HUES48 (cell line): ENCODE measurements at regions not wholly inside any gene's neighbourhood (a gene's known extent, or its start where the extent isn't known, plus 50 kb on each side); places are given as distances from the start of the nearest gene placed in this dataset.

ENCODE experiments used
- H3K27ac ChIP-seq: one replicate; pipeline ENCODE4 v1.7.0; 2013; ENCODE audit warnings: low read depth, low read length, inconsistent platforms
- H3K27me3 ChIP-seq: 2 replicates; pipeline ENCODE4 v1.6.1; 2013; ENCODE audit warnings: mild to moderate bottlenecking, low read length; ENCODE audit not compliant: control insufficient read depth, insufficient read depth
- H3K36me3 ChIP-seq: 2 replicates; pipeline ENCODE4 v1.6.1; 2013; ENCODE audit warnings: low read length; ENCODE audit not compliant: control insufficient read depth, insufficient read depth
- H3K4me1 ChIP-seq: 2 replicates; pipeline ENCODE4 v1.6.1; 2013; ENCODE audit warnings: mild to moderate bottlenecking, low read length; ENCODE audit not compliant: control insufficient read depth, insufficient read depth
- H3K4me3 ChIP-seq: 2 replicates; pipeline ENCODE4 v1.5.1; 2013; ENCODE audit warnings: mild to moderate bottlenecking, low read depth, low read length
- H3K9ac ChIP-seq: 2 replicates; pipeline ENCODE4 v1.6.1; 2013; ENCODE audit warnings: mild to moderate bottlenecking, low read depth, low read length, moderate library complexity
- H3K9me3 ChIP-seq: 2 replicates; pipeline ENCODE4 v1.6.1; 2013; ENCODE audit warnings: low read length; ENCODE audit not compliant: control insufficient read depth, insufficient read depth

- Histone ChIP-seq H3K27ac (no peak overlapping the region), H3K4me3 (no peak overlapping the region), H3K27me3 (no peaks in the 10 kb centered on the region), H3K9me3 (no peaks in the 10 kb centered on the region), H3K36me3 (no peaks in the 10 kb centered on the region), H3K9ac (no peak overlapping the region), H3K4me1 (0 out of 2 replicates have a peak, but pooled peaks cover 3% of the 10 kb centered on the region)
Measured at GRCh38 chr12:90246688-90247087, 538.0 kb upstream of the ATP2B1 start.

DNA sequence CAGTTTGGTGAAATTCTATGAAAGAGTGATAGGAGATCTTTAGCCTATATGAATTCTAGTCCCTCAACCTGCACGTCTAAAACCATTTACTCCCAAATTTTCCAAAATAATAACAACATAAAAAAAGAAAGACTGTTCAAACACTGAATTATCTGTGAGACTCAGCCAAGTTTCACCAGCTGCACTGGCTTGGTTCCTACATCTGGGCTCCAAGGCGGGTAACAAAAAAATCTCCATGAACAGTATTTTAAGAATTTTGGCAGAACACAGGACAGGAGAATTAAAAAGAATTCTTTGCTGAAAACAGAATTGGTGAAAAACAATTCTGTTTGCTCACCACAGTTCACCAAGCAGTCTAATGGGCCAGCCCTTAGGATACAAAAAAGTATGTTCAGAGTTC is 536.8 kb upstream of the ATP2B1 start:
- no peak overlapping the region for H3K9ac ChIP-seq
- H3K4me3 ChIP-seq, result no peak overlapping the region
- no peaks in the 10 kb centered on the region for H3K36me3 ChIP-seq
- H3K27me3 ChIP-seq, result no peaks in the 10 kb centered on the region
- 0 out of 2 replicates have a peak, but pooled peaks cover 3% of the 10 kb centered on the region for H3K4me1 ChIP-seq
- H3K27ac ChIP-seq, result no peak overlapping the region
- H3K9me3 ChIP-seq, result no peaks in the 10 kb centered on the region

DNA sequence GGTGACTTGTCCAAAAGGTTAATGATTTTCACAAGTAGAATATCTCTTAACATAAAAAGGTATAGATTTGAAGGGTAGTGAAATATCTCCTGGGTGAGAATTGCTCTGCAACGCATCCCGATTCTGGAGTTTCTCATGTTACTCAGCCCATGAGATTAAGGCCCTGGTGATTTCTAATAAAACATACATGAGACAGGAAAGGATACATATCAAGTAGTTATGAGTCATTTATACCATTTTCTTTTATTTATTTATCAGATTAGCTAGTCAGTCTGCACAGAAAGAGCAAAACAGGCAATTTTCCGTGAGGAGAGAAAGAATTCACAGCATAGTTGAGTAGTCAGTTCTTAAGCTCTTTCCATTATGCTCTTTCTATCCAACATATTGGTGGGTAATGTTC is 535.6 kb upstream of the ATP2B1 start:
- Histone ChIP-seq H3K27ac (no peak overlapping the region), H3K36me3 (no peaks in the 10 kb centered on the region), H3K9ac (no peak overlapping the region), H3K4me1 (no peaks in the 10 kb centered on the region), H3K4me3 (no peak overlapping the region), H3K27me3 (no peaks in the 10 kb centered on the region), H3K9me3 (no peaks in the 10 kb centered on the region)

DNA sequence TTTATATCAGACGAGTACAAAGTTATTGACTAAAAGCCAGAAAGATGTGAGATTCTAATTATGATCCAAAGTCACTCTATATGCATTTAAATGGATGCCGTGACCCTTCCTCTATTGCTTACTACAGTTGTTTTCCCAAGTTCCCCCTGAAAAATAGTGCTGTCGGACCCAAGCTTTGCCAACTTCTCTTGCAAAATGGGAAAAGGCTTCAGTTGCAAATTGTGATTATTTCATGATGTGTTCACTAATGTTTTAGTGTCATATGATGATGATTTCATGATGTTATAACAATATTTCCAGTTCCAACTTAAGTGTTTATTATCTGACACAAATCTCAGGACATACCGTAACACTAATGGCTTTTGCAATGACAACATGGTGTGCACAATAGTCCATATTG is 534.6 kb upstream of the ATP2B1 start:
- no peaks in the 10 kb centered on the region for H3K9me3 ChIP-seq
- H3K4me3 ChIP-seq, result no peak overlapping the region
- H3K27ac ChIP-seq, result no peak overlapping the region
- no peaks in the 10 kb centered on the region for H3K27me3 ChIP-seq
- H3K9ac ChIP-seq, result no peak overlapping the region
- no peaks in the 10 kb centered on the region for H3K4me1 ChIP-seq
- no peaks in the 10 kb centered on the region for H3K36me3 ChIP-seq

GRCh38 chr12:90239732-90240260 is 531.2 kb upstream of the ATP2B1 start:
- H3K27me3 ChIP-seq, result no peaks in the 10 kb centered on the region

DNA sequence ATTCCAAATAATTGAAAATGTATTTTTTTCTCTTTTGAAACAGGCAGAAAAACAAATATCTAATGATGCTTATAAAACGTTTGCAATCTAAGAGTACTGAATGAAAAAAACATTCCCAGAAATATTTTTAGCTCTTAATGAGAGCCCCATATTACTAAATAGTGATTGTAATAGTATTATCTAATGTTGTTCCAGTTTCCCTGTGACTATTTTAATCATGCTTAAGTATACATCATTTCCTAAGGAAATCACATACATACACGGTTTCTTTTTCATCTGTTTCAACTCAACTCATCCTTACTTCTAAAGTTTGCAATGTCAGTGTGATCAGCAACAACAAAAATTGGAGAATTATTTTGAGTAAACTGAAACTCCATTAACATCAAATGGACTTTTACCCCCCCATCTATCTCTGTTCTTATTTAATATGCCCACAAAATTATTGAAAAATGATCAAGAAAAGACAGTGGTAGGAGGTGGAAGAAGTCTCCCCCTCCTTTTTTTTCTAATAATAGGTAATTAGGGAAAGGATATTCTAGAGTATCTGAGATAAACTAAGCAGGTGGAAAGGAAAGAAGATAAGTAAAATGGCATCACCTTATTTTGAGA is 530.1 kb upstream of the ATP2B1 start:
- Histone ChIP-seq H3K4me3 (no peak overlapping the region), H3K27ac (no peak overlapping the region), H3K4me1 (no peaks in the 10 kb centered on the region), H3K36me3 (no peaks in the 10 kb centered on the region), H3K27me3 (no peaks in the 10 kb centered on the region), H3K9me3 (no peaks in the 10 kb centered on the region), H3K9ac (no peak overlapping the region)

More at GRCh38 chr12:90239732-90240260, 531.2 kb upstream of the ATP2B1 start:
- Histone ChIP-seq H3K9ac (no peak overlapping the region), H3K27ac (no peak overlapping the region), H3K4me1 (no peaks in the 10 kb centered on the region), H3K36me3 (no peaks in the 10 kb centered on the region), H3K9me3 (no peaks in the 10 kb centered on the region), H3K4me3 (no peak overlapping the region)

- Histone ChIP-seq H3K9me3 (no peaks in the 10 kb centered on the region), H3K27me3 (no peaks in the 10 kb centered on the region)
Measured at GRCh38 chr12:90237841-90238240, 529.2 kb upstream of the ATP2B1 start.

GRCh38 chr12:90235642-90236041 is 527.0 kb upstream of the ATP2B1 start:
- Histone ChIP-seq H3K9me3 (no peaks in the 10 kb centered on the region), H3K27ac (no peak overlapping the region), H3K4me1 (no peaks in the 10 kb centered on the region), H3K27me3 (no peaks in the 10 kb centered on the region), H3K9ac (no peak overlapping the region), H3K4me3 (no peak overlapping the region), H3K36me3 (no peaks in the 10 kb centered on the region)

More at GRCh38 chr12:90237841-90238240, 529.2 kb upstream of the ATP2B1 start:
- no peak overlapping the region for H3K27ac ChIP-seq
- no peaks in the 10 kb centered on the region for H3K4me1 ChIP-seq
- H3K4me3 ChIP-seq, result no peak overlapping the region
- H3K9ac ChIP-seq, result no peak overlapping the region
- H3K36me3 ChIP-seq, result no peaks in the 10 kb centered on the region

- H3K27ac ChIP-seq, result no peak overlapping the region
Measured at GRCh38 chr12:90234472-90234871, 525.8 kb upstream of the ATP2B1 start.

GRCh38 chr12:90233168-90234100 is 524.8 kb upstream of the ATP2B1 start:
- Histone ChIP-seq H3K9ac (no peak overlapping the region), H3K27ac (no peak overlapping the region), H3K4me1 (peaks cover 14% of the 10 kb centered on the region), H3K4me3 (no peak overlapping the region), H3K36me3 (no peaks in the 10 kb centered on the region), H3K9me3 (no peaks in the 10 kb centered on the region), H3K27me3 (no peaks in the 10 kb centered on the region)

More at GRCh38 chr12:90234472-90234871, 525.8 kb upstream of the ATP2B1 start:
- Histone ChIP-seq H3K4me3 (no peak overlapping the region), H3K4me1 (peaks cover 11% of the 10 kb centered on the region), H3K9ac (no peak overlapping the region), H3K27me3 (no peaks in the 10 kb centered on the region), H3K36me3 (no peaks in the 10 kb centered on the region), H3K9me3 (no peaks in the 10 kb centered on the region)
